Endothelial cell (in vitro differentiated cells): ENCODE measurements at regions not wholly inside any gene's neighbourhood (a gene's known extent, or its start where the extent isn't known, plus 50 kb on each side); places are given as distances from the start of the nearest gene placed in this dataset.
A peak's percentile ranks its signal among the peaks of the same experiment; 100 is the strongest.

ENCODE experiments used
- DNase-seq: peaks from one replicate; pipeline ENCODE4 v3.0.0; 2021; ENCODE audit warnings: low spot score
- H3K27ac Mint-ChIP-seq: one replicate; pipeline ENCODE4 v1.8.0; 2021; ENCODE audit warnings: mixed read lengths, inconsistent platforms; ENCODE audit not compliant: unreplicated experiment
- H3K27me3 Mint-ChIP-seq: one replicate; pipeline ENCODE4 v1.8.0; 2021; ENCODE audit warnings: mild to moderate bottlenecking, moderate library complexity, mixed read lengths, inconsistent platforms; ENCODE audit not compliant: unreplicated experiment
- H3K36me3 Mint-ChIP-seq: one replicate; pipeline ENCODE4 v1.8.0; 2021; ENCODE audit warnings: mild to moderate bottlenecking, low read depth, mixed read lengths, inconsistent platforms; ENCODE audit not compliant: unreplicated experiment
- H3K4me1 Mint-ChIP-seq: one replicate; pipeline ENCODE4 v1.8.0; 2021; ENCODE audit warnings: mild to moderate bottlenecking, mixed read lengths, inconsistent platforms; ENCODE audit not compliant: unreplicated experiment
- H3K4me3 Mint-ChIP-seq: one replicate; pipeline ENCODE4 v1.8.0; 2021; ENCODE audit warnings: mild to moderate bottlenecking, mixed read lengths, inconsistent platforms; ENCODE audit not compliant: unreplicated experiment
- H3K9me3 Mint-ChIP-seq: one replicate; pipeline ENCODE4 v1.8.0; 2021; ENCODE audit warnings: mixed read lengths, inconsistent platforms; ENCODE audit not compliant: unreplicated experiment
- CTCF ChIP-seq: fragments of 200-600 bp; sonication (generic); IDR thresholded peaks from one replicate; pipeline ENCODE4 v1.5.0; 2021; ENCODE audit warnings: antibody characterized with exemption; ENCODE audit not compliant: unreplicated experiment

- no peak for DNase-seq
- Mint-ChIP-seq H3K27ac (no peak overlapping the region), H3K4me1 (no peaks in the 10 kb centered on the region), H3K27me3 (no peaks in the 10 kb centered on the region), H3K36me3 (no peaks in the 10 kb centered on the region), H3K9me3 (no peaks in the 10 kb centered on the region), H3K4me3 (no peak overlapping the region)
- TF ChIP-seq CTCF, result no peak
These were observed 392.3 kb upstream of the RGS17 start for GRCh38 chr6:153523390-153523789.

- Mint-ChIP-seq H3K9me3 (no peaks in the 10 kb centered on the region), H3K36me3 (no peaks in the 10 kb centered on the region), H3K27me3 (peaks cover 1% of the 10 kb centered on the region), H3K4me1 (no peaks in the 10 kb centered on the region), H3K4me3 (no peak overlapping the region), H3K27ac (no peak overlapping the region)
- peak; percentile 36 for DNase-seq
- peak; percentile 77 for TF ChIP-seq CTCF
These were observed 380.9 kb upstream of the RGS17 start for GRCh38 chr6:153511896-153512496.

GRCh38 chr6:153503810-153504209 lies 372.7 kb upstream of the RGS17 start:
- H3K4me1 Mint-ChIP-seq, result no peaks in the 10 kb centered on the region
- no peak for TF ChIP-seq CTCF
- DNase-seq, result peak; percentile 5

GRCh38 chr6:153493501-153493900 lies 362.4 kb upstream of the RGS17 start:
- Mint-ChIP-seq H3K9me3 (no peaks in the 10 kb centered on the region), H3K4me1 (peaks cover 10% of the 10 kb centered on the region), H3K27ac (peak overlapping the region; percentile 25), H3K4me3 (no peak overlapping the region), H3K27me3 (peaks cover 1% of the 10 kb centered on the region), H3K36me3 (no peaks in the 10 kb centered on the region)
- no peak for DNase-seq
- TF ChIP-seq CTCF, result no peak

More at GRCh38 chr6:153503810-153504209, 372.7 kb upstream of the RGS17 start:
- Mint-ChIP-seq H3K36me3 (no peaks in the 10 kb centered on the region), H3K27me3 (no peaks in the 10 kb centered on the region), H3K4me3 (no peak overlapping the region), H3K27ac (no peak overlapping the region), H3K9me3 (no peaks in the 10 kb centered on the region)

GRCh38 chr6:153489479-153489878 lies 358.4 kb upstream of the RGS17 start:
- no peak for DNase-seq

More at GRCh38 chr6:153489479-153489878, 358.4 kb upstream of the RGS17 start:
- H3K27me3 Mint-ChIP-seq, result peaks cover 1% of the 10 kb centered on the region
- no peaks in the 10 kb centered on the region for H3K36me3 Mint-ChIP-seq
- H3K4me1 Mint-ChIP-seq, result peaks cover 10% of the 10 kb centered on the region
- TF ChIP-seq CTCF, result no peak
- no peaks in the 10 kb centered on the region for H3K9me3 Mint-ChIP-seq
- H3K4me3 Mint-ChIP-seq, result no peak overlapping the region
- no peak overlapping the region for H3K27ac Mint-ChIP-seq
